Transverse colon (tissue), 4 donors: ENCODE measurements at regions not wholly inside any gene's neighbourhood (a gene's known extent, or its start where the extent isn't known, plus 50 kb on each side); places are given as distances from the start of the nearest gene placed in this dataset.

Experiments
- CTCF ChIP-seq, 5 experiments: fragments of 200-600 bp in 3 of 5; fragments of 450-650 bp in 2 of 5; sonication (generic) in 3 of 5; IDR thresholded peaks; 1 replicate in 2 of 5; 2 replicates in 3 of 5; pipeline ENCODE4 v1.5.1; 2016 to 2017; ENCODE audit warnings: antibody characterized with exemption in 5 of 5, inconsistent platforms in 3 of 5, mild to moderate bottlenecking in 2 of 5, moderate library complexity in 1 of 5
- EP300 ChIP-seq: sonication (generic); formaldehyde crosslinking; IDR thresholded peaks from one replicate; pipeline ENCODE4 v1.6.1; 2017; ENCODE audit warnings: antibody characterized with exemption, low read depth
- POLR2AphosphoS5 ChIP-seq, 3 donors: sonication (generic); formaldehyde crosslinking; IDR thresholded peaks; one replicate each; pipeline ENCODE4 v1.6.1; 2016; ENCODE audit warnings: antibody characterized with exemption in 3 of 3

GRCh38 chr3:26091626-26092025, 301.7 kb downstream of the OXSM start:
- TF ChIP-seq EP300, result no peak
- TF ChIP-seq POLR2AphosphoS5 (IDR thresholded peaks at IDR 0.05), result no peak
- no peak for TF ChIP-seq CTCF (IDR thresholded peaks at IDR 0.05)
